ENCODE measurements at regions not wholly inside any gene's neighbourhood (a gene's known extent, or its start where the extent isn't known, plus 50 kb on each side); places are given as distances from the start of the nearest gene placed in this dataset.

DNA sequence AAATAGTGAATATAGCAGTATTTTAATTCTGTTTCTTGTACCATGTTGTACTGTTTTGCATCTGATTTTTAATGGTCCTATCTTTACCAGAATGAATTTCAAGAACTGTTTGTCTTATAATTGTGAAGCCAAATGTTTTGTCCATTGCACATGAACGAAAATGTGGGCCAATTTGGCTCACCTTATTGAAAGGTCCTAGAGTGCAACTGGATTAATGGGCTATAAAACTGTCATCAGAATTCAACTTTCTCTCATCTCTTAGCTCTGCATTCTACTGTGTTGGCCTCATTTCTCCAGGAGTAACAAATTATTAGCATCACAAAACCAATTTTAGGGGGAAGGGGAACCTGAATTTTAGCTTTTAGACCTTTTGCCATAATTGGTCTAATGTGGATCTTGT, 179.4 kb upstream of the NUDT12 start:
- TF ChIP-seq FOXP2 (optimal IDR thresholded peaks at IDR 0.05; ENCODE audit: borderline replicate concordance, extremely low read depth, extremely low read length, insufficient read depth) (no peak), POLR2AphosphoS5 (IDR thresholded peaks at IDR 0.05; ENCODE audit: low read depth, low read length) (no peak), TAF1 (IDR thresholded peaks at IDR 0.05; ENCODE audit: borderline replicate concordance, insufficient read depth, low read length) (no peak), SIN3A (IDR thresholded peaks at IDR 0.05; ENCODE audit: borderline replicate concordance, insufficient read depth, low read length) (no peak)
- TF ChIP-seq, protein P1, sequence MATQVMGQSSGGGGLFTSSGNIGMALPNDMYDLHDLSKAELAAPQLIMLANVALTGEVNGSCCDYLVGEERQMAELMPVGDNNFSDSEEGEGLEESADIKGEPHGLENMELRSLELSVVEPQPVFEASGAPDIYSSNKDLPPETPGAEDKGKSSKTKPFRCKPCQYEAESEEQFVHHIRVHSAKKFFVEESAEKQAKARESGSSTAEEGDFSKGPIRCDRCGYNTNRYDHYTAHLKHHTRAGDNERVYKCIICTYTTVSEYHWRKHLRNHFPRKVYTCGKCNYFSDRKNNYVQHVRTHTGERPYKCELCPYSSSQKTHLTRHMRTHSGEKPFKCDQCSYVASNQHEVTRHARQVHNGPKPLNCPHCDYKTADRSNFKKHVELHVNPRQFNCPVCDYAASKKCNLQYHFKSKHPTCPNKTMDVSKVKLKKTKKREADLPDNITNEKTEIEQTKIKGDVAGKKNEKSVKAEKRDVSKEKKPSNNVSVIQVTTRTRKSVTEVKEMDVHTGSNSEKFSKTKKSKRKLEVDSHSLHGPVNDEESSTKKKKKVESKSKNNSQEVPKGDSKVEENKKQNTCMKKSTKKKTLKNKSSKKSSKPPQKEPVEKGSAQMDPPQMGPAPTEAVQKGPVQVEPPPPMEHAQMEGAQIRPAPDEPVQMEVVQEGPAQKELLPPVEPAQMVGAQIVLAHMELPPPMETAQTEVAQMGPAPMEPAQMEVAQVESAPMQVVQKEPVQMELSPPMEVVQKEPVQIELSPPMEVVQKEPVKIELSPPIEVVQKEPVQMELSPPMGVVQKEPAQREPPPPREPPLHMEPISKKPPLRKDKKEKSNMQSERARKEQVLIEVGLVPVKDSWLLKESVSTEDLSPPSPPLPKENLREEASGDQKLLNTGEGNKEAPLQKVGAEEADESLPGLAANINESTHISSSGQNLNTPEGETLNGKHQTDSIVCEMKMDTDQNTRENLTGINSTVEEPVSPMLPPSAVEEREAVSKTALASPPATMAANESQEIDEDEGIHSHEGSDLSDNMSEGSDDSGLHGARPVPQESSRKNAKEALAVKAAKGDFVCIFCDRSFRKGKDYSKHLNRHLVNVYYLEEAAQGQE (IDR thresholded peaks at IDR 0.05; ENCODE audit: insufficient read depth in 1 of 2, low read depth in 2 of 2, low read length in 2 of 2): no peak

DNA sequence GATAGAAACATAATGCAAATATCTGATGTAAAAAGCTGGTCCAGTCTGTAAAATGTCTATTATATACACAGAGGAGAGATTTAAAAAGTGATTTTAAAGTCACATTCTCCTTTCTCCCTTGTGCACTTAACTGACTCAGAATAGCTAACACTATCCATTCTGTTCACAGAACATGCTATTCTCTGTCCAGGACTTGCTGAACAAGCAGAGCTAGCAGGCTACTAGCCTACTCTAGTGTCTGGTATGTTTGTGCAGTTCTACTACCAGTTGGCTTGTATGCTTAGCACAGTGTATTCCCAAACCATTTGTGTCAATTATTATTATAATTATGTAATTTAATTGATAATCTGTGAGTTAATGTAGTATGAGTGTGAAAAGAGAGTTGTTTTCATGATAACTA, 161.7 kb upstream of the NUDT12 start:
- no peak for TF ChIP-seq SIN3A (IDR thresholded peaks at IDR 0.05; ENCODE audit: borderline replicate concordance, insufficient read depth, low read length)
- TF ChIP-seq FOXP2 (optimal IDR thresholded peaks at IDR 0.05; ENCODE audit: borderline replicate concordance, extremely low read depth, extremely low read length, insufficient read depth): no peak
- TF ChIP-seq, protein P1 (IDR thresholded peaks at IDR 0.05; ENCODE audit: insufficient read depth in 1 of 2, low read depth in 2 of 2, low read length in 2 of 2): no peak
- no peak for TF ChIP-seq POLR2AphosphoS5 (IDR thresholded peaks at IDR 0.05; ENCODE audit: low read depth, low read length)
- TF ChIP-seq TAF1 (IDR thresholded peaks at IDR 0.05; ENCODE audit: borderline replicate concordance, insufficient read depth, low read length): no peak

DNA sequence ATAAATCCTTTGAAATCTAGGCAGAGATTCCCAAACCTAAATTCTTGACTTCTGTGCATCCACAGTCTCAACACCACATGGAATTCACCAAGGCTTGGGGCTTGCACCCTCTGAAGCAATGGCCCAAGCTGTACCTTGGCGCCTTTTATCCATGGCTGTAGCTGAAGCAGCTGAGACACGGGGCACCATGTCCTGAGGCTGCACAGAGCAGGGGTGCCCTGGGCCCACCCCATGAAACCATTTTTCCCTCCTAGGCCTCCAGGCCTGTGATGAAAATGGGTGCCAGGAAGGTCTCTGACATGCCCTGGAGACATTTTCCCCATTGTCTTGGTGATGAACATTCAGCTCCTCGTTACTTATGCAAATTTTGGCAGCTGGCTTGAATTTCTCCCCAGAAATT, 158.6 kb upstream of the NUDT12 start:
- TF ChIP-seq, protein P1 (IDR thresholded peaks at IDR 0.05; ENCODE audit: insufficient read depth in 1 of 2, low read depth in 2 of 2, low read length in 2 of 2): no peak
- no peak for TF ChIP-seq TAF1 (IDR thresholded peaks at IDR 0.05; ENCODE audit: borderline replicate concordance, insufficient read depth, low read length)
- no peak for TF ChIP-seq FOXP2 (optimal IDR thresholded peaks at IDR 0.05; ENCODE audit: borderline replicate concordance, extremely low read depth, extremely low read length, insufficient read depth)
- no peak for TF ChIP-seq POLR2AphosphoS5 (IDR thresholded peaks at IDR 0.05; ENCODE audit: low read depth, low read length)
- no peak for TF ChIP-seq SIN3A (IDR thresholded peaks at IDR 0.05; ENCODE audit: borderline replicate concordance, insufficient read depth, low read length)

DNA sequence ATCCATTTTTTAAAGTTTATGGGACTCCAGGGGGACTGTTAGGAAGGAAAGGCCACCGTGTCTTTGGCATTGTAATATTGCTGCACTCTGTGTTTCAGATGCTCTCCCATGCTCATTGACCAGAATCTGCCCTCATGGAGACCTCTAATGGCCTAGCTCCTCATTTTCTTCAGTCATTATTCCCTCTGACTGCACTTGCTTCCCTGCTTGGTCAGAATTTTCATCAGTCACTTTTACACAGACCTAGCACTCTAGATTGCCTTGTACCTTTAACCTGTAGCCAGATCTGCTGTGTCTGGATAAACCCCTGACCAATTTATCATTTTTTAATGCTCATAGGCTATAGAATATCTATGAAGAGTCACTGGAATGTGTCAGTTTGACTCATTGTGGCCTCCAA, 155.5 kb upstream of the NUDT12 start:
- TF ChIP-seq POLR2AphosphoS5 (IDR thresholded peaks at IDR 0.05; ENCODE audit: low read depth, low read length) (no peak), FOXP2 (optimal IDR thresholded peaks at IDR 0.05; ENCODE audit: borderline replicate concordance, extremely low read depth, extremely low read length, insufficient read depth) (no peak), SIN3A (IDR thresholded peaks at IDR 0.05; ENCODE audit: borderline replicate concordance, insufficient read depth, low read length) (no peak)
- TF ChIP-seq, protein P1 (IDR thresholded peaks at IDR 0.05; ENCODE audit: insufficient read depth in 1 of 2, low read depth in 2 of 2, low read length in 2 of 2): no peak

DNA sequence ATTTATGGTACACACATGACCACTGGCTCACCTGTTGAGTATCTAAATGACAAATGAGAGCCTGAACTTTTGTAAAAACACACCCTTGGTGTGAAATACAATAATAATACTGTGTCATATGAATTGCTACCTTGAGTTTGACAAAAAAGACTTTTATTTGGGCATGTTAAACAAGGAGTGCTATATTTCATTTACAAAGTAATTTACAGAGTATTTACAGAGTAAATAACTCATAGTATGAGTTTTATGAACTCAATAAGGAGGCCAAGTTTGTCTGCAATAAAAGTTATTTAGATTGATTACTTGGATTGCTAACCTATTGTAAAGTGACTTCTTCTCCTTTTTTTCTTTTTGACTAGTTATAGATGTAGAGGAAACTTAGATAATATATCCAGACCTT, 146.0 kb upstream of the NUDT12 start:
- TF ChIP-seq POLR2AphosphoS5 (IDR thresholded peaks at IDR 0.05; ENCODE audit: low read depth, low read length) (no peak), FOXP2 (optimal IDR thresholded peaks at IDR 0.05; ENCODE audit: borderline replicate concordance, extremely low read depth, extremely low read length, insufficient read depth) (no peak), SIN3A (IDR thresholded peaks at IDR 0.05; ENCODE audit: borderline replicate concordance, insufficient read depth, low read length) (no peak)
- TF ChIP-seq, protein P1 (IDR thresholded peaks at IDR 0.05; ENCODE audit: insufficient read depth in 1 of 2, low read depth in 2 of 2, low read length in 2 of 2): no peak

All from PFSK-1 (cell line).